Pulmonary artery endothelial cell (primary cell): ENCODE measurements at regions not wholly inside any gene's neighbourhood (a gene's known extent, or its start where the extent isn't known, plus 50 kb on each side); places are given as distances from the start of the nearest gene placed in this dataset.

Experiments used
- DNase-seq: peaks from one replicate; pipeline ENCODE4 v3.0.0-alpha.2; 2011; ENCODE audit warnings: low read depth, low spot score

GRCh38 chr7:109282726-109283125 lies 713.1 kb downstream of the DNAJB9 start:
- DNase-seq: no peak

GRCh38 chr7:109284943-109285342 lies 715.3 kb downstream of the DNAJB9 start:
- DNase-seq: no peak

GRCh38 chr7:109295158-109295557 lies 725.5 kb downstream of the DNAJB9 start:
- DNase-seq: no peak

- no peak for DNase-seq
Observed at GRCh38 chr7:109308816-109309215, 739.1 kb downstream of the DNAJB9 start.

GRCh38 chr7:109309790-109310189 lies 740.1 kb downstream of the DNAJB9 start:
- DNase-seq: no peak

GRCh38 chr7:109318136-109318535 lies 748.5 kb downstream of the DNAJB9 start:
- no peak for DNase-seq

- DNase-seq: no peak
Observed at GRCh38 chr7:109322833-109323232, 753.2 kb downstream of the DNAJB9 start.

GRCh38 chr7:109331423-109331822 lies 761.7 kb downstream of the DNAJB9 start:
- DNase-seq: no peak

- DNase-seq: no peak
Observed at GRCh38 chr7:109335951-109336350, 766.3 kb downstream of the DNAJB9 start.

- DNase-seq: no peak
Observed at GRCh38 chr7:109336531-109336930, 766.9 kb downstream of the DNAJB9 start.

- DNase-seq: no peak
Observed at GRCh38 chr7:109343678-109344077, 774.0 kb downstream of the DNAJB9 start.

- DNase-seq: no peak
Observed at GRCh38 chr7:109351493-109351892, 781.8 kb downstream of the DNAJB9 start.

GRCh38 chr7:109354000-109354399 lies 784.3 kb downstream of the DNAJB9 start:
- DNase-seq: no peak

- no peak for DNase-seq
Observed at GRCh38 chr7:109354552-109354951, 784.9 kb downstream of the DNAJB9 start.

GRCh38 chr7:109375823-109376222 lies 806.1 kb downstream of the DNAJB9 start:
- DNase-seq: no peak

- DNase-seq: no peak
Observed at GRCh38 chr7:109376576-109376975, 806.9 kb downstream of the DNAJB9 start.

GRCh38 chr7:109377076-109377884 lies 807.6 kb downstream of the DNAJB9 start:
- DNase-seq: no peak

- DNase-seq: no peak
Observed at GRCh38 chr7:109386959-109387358, 817.3 kb downstream of the DNAJB9 start.

- DNase-seq: no peak
Observed at GRCh38 chr7:109387530-109387929, 817.9 kb downstream of the DNAJB9 start.

- no peak for DNase-seq
Observed at GRCh38 chr7:109391240-109391639, 821.6 kb downstream of the DNAJB9 start.

GRCh38 chr7:109402107-109402506 lies 832.4 kb downstream of the DNAJB9 start:
- DNase-seq: no peak

GRCh38 chr7:109407756-109408155 lies 838.1 kb downstream of the DNAJB9 start:
- DNase-seq: no peak

- DNase-seq: no peak
Observed at GRCh38 chr7:109437957-109438356, 868.3 kb downstream of the DNAJB9 start.

GRCh38 chr7:109449760-109450159 lies 880.1 kb downstream of the DNAJB9 start:
- no peak for DNase-seq
